HepG2 (cell line): ENCODE measurements at regions not wholly inside any gene's neighbourhood (a gene's known extent, or its start where the extent isn't known, plus 50 kb on each side); places are given as distances from the start of the nearest gene placed in this dataset.

Experiments
- CREB1 ChIP-seq, 2 experiments: fragments of 450-650 bp in 1 of 2; IDR thresholded peaks; 2 replicates each; pipeline ENCODE4 v1.6.1; 2016 to 2017; ENCODE audit warnings: control low read depth in 1 of 2, mild to moderate bottlenecking in 1 of 2, missing compliant biosample characterization in 1 of 2, missing genetic modification characterization in 1 of 2
- GABPB1 ChIP-seq: IDR thresholded peaks from 2 replicates; pipeline ENCODE4 v1.6.1; 2016; ENCODE audit warnings: mild to moderate bottlenecking, missing genetic modification reagents, moderate library complexity, missing compliant biosample characterization
- HNRNPLL ChIP-seq: fragments of 200-400 bp; formaldehyde crosslinking; IDR thresholded peaks from 2 replicates; pipeline ENCODE4 v1.6.1; 2017; ENCODE audit warnings: mild to moderate bottlenecking, low read depth, low read length; ENCODE audit not compliant: poor library complexity, severe bottlenecking
- MAFF ChIP-seq: IDR thresholded peaks from 2 replicates; pipeline ENCODE4 v1.6.1; 2011; ENCODE audit warnings: low read depth, low read length, improper control_type of control experiment
- MEF2D ChIP-seq: sonication (generic); formaldehyde crosslinking; IDR thresholded peaks from 2 replicates; pipeline ENCODE4 v1.5.1; 2020; ENCODE audit warnings: mild to moderate bottlenecking, missing genetic modification reagents
- NFIC ChIP-seq: IDR thresholded peaks from 2 replicates; pipeline ENCODE4 v1.6.1; 2012; ENCODE audit warnings: mild to moderate bottlenecking, low read length, inconsistent platforms
- POLR2A ChIP-seq, 2 experiments: IDR thresholded peaks; 2 replicates each; pipeline ENCODE4 v1.6.1; 2011; ENCODE audit warnings: low read depth in 2 of 2, low read length in 2 of 2, mild to moderate bottlenecking in 1 of 2, moderate library complexity in 1 of 2; ENCODE audit not compliant: insufficient read depth in 1 of 2
- RBAK ChIP-seq: sonication (generic); formaldehyde crosslinking; IDR thresholded peaks from 2 replicates; pipeline ENCODE4 v1.5.1; 2020; ENCODE audit warnings: mild to moderate bottlenecking, missing genetic modification reagents
- ZBTB8A ChIP-seq: sonication (generic); formaldehyde crosslinking; IDR thresholded peaks from 2 replicates; pipeline ENCODE4 v1.4.0; 2020; ENCODE audit warnings: mild to moderate bottlenecking, low read depth, missing genetic modification reagents, borderline replicate concordance
- ZNF552 ChIP-seq: sonication (generic); formaldehyde crosslinking; IDR thresholded peaks from 2 replicates; pipeline ENCODE4 v1.9.0; 2022; ENCODE audit warnings: missing genetic modification reagents, mild to moderate bottlenecking, borderline replicate concordance
- ZNF850 ChIP-seq: sonication (generic); formaldehyde crosslinking; conservative IDR thresholded peaks from 2 replicates; pipeline ENCODE4 v1.9.0; 2021; ENCODE audit warnings: mild to moderate bottlenecking, missing genetic modification reagents
- TF ChIP-seq, protein P1 (sequence below): sonication (generic); formaldehyde crosslinking; IDR thresholded peaks from 2 replicates; pipeline ENCODE4 v1.5.0; 2020; ENCODE audit warnings: mild to moderate bottlenecking, missing genetic modification reagents, moderate library complexity
- TF ChIP-seq, protein P2 (sequence below): sonication (generic); formaldehyde crosslinking; IDR thresholded peaks from 2 replicates; pipeline ENCODE4 v1.8.1; 2023; ENCODE audit warnings: missing genetic modification reagents, mild to moderate bottlenecking, borderline replicate concordance
- TF ChIP-seq, protein P3 (sequence below): IDR thresholded peaks from 2 replicates; pipeline ENCODE4 v1.6.1; 2012; ENCODE audit warnings: inconsistent platforms

DNA sequence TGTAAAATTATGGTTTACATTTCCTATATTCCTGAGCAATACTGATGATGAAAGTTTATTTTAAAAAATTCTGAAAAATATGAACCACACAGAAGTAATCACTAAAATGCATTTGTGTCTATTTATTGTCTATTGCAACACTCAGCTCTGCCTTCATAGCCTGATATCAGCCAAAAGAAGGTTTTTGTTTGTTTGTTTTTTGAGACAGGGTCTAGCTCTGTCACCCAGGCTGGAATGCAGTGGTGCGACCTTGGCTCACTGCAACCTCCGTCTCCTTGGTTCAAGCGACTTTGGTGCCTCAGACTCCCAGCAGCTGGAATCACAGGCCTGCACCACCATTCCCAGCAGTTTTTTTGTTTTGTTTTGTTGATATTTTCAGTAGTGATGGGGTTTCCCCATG lies 1560.2 kb downstream of the SI start:
- TF ChIP-seq NFIC, result no peak
- no peak for TF ChIP-seq CREB1 (IDR thresholded peaks at IDR 0.05)
- no peak for TF ChIP-seq CREB1 (CRISPR knock-in tag; IDR thresholded peaks at IDR 0.05)
- TF ChIP-seq MEF2D (CRISPR knock-in tag), result no peak
- TF ChIP-seq, protein P1, sequence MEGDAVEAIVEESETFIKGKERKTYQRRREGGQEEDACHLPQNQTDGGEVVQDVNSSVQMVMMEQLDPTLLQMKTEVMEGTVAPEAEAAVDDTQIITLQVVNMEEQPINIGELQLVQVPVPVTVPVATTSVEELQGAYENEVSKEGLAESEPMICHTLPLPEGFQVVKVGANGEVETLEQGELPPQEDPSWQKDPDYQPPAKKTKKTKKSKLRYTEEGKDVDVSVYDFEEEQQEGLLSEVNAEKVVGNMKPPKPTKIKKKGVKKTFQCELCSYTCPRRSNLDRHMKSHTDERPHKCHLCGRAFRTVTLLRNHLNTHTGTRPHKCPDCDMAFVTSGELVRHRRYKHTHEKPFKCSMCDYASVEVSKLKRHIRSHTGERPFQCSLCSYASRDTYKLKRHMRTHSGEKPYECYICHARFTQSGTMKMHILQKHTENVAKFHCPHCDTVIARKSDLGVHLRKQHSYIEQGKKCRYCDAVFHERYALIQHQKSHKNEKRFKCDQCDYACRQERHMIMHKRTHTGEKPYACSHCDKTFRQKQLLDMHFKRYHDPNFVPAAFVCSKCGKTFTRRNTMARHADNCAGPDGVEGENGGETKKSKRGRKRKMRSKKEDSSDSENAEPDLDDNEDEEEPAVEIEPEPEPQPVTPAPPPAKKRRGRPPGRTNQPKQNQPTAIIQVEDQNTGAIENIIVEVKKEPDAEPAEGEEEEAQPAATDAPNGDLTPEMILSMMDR (CRISPR knock-in tag), result no peak
- no peak for TF ChIP-seq POLR2A (IDR thresholded peaks at IDR 0.05; ENCODE audit: insufficient read depth in 1 of 2, low read depth in 2 of 2, low read length in 2 of 2)
- TF ChIP-seq, protein P2, sequence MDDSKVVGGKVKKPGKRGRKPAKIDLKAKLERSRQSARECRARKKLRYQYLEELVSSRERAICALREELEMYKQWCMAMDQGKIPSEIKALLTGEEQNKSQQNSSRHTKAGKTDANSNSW (CRISPR knock-in tag), result no peak
- no peak for TF ChIP-seq HNRNPLL
- no peak for TF ChIP-seq ZNF850 (CRISPR knock-in tag)
- no peak for TF ChIP-seq ZBTB8A (CRISPR knock-in tag)
- TF ChIP-seq MAFF, result no peak
- TF ChIP-seq, protein P3, sequence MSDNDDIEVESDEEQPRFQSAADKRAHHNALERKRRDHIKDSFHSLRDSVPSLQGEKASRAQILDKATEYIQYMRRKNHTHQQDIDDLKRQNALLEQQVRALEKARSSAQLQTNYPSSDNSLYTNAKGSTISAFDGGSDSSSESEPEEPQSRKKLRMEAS, result no peak
- TF ChIP-seq GABPB1 (CRISPR knock-in tag), result no peak
- no peak for TF ChIP-seq RBAK (CRISPR knock-in tag)
- no peak for TF ChIP-seq ZNF552 (CRISPR knock-in tag)
